HUES64 (cell line): ENCODE measurements at regions not wholly inside any gene's neighbourhood (a gene's known extent, or its start where the extent isn't known, plus 50 kb on each side); places are given as distances from the start of the nearest gene placed in this dataset.

Experiments
- H3K27ac ChIP-seq: 2 replicates; pipeline ENCODE4 v1.7.0; 2013; ENCODE audit warnings: low read depth, low read length, inconsistent platforms
- H3K27me3 ChIP-seq: 2 replicates; pipeline ENCODE4 v1.6.1; 2013; ENCODE audit warnings: mild to moderate bottlenecking, low read length; ENCODE audit not compliant: insufficient read depth
- H3K36me3 ChIP-seq: 2 replicates; pipeline ENCODE4 v1.6.1; 2013; ENCODE audit warnings: mild to moderate bottlenecking, low read length; ENCODE audit not compliant: insufficient read depth
- H3K4me1 ChIP-seq: 2 replicates; pipeline ENCODE4 v1.6.1; 2013; ENCODE audit warnings: mild to moderate bottlenecking, low read length, moderate library complexity; ENCODE audit not compliant: insufficient read depth
- H3K4me3 ChIP-seq: 2 replicates; pipeline ENCODE4 v1.5.1; 2013; ENCODE audit warnings: mild to moderate bottlenecking, low read length, moderate library complexity
- H3K9ac ChIP-seq: 2 replicates; pipeline ENCODE4 v1.6.1; 2013; ENCODE audit warnings: mild to moderate bottlenecking, low read depth, low read length
- H3K9me3 ChIP-seq: 2 replicates; pipeline ENCODE4 v1.6.1; 2013; ENCODE audit warnings: low read depth, low read length; ENCODE audit not compliant: insufficient read depth
- WGBS: fragments of 150-250, 120-280 bp; methylation state at CpG from one replicate; pipeline ENCODE4 v1.1.7; 2013; ENCODE audit warnings: missing lambda C conversion rate; 5-methylcytosine and 5-hydroxymethylcytosine counted together

- no peaks in the 10 kb centered on the region for H3K9me3 ChIP-seq
- H3K4me1 ChIP-seq = peaks cover 10% of the 10 kb centered on the region
- H3K9ac ChIP-seq = no peak overlapping the region
- H3K36me3 ChIP-seq = no peaks in the 10 kb centered on the region
- no peak overlapping the region for H3K4me3 ChIP-seq
- no peak overlapping the region for H3K27ac ChIP-seq
- H3K27me3 ChIP-seq = no peaks in the 10 kb centered on the region
Observed at GRCh38 chr17:72038427-72038826, 82.4 kb upstream of the SOX9 start.

- Histone ChIP-seq H3K27ac (no peak overlapping the region), H3K27me3 (no peaks in the 10 kb centered on the region), H3K9ac (no peak overlapping the region), H3K4me3 (no peak overlapping the region), H3K36me3 (no peaks in the 10 kb centered on the region), H3K9me3 (no peaks in the 10 kb centered on the region), H3K4me1 (peaks cover 1% of the 10 kb centered on the region)
- 100% methylated on average over 1 of the region's 2 CpGs for WGBS
Observed at GRCh38 chr17:72039490-72039889, 81.3 kb upstream of the SOX9 start.

DNA sequence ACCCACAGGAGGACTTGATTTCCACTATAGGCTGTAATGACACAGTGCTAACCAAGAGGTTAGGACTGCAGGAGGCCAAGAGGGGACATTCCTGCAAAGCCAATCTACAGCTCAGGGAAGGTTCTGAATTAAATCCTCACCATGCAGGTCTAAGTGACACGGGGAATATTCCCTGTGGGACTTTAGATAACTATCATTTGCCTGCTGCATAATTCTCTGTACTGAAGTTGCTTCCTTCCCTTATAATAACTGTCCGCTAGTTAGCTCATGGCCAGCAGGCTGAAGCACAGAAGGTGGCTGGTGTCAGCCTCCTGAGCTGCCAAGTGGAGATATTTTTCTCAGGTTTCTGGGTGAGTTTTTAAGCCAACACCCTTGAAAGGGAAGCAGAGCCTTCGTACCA is 74.6 kb upstream of the SOX9 start:
- no peaks in the 10 kb centered on the region for H3K27me3 ChIP-seq
- no peak overlapping the region for H3K9ac ChIP-seq
- WGBS = 91% methylated on average over 3 of the region's 3 CpGs
- H3K9me3 ChIP-seq = no peaks in the 10 kb centered on the region
- no peaks in the 10 kb centered on the region for H3K4me1 ChIP-seq
- no peaks in the 10 kb centered on the region for H3K36me3 ChIP-seq
- no peak overlapping the region for H3K27ac ChIP-seq
- H3K4me3 ChIP-seq = no peak overlapping the region

GRCh38 chr17:72046643-72047612 is 73.9 kb upstream of the SOX9 start:
- Histone ChIP-seq H3K36me3 (no peaks in the 10 kb centered on the region), H3K27me3 (no peaks in the 10 kb centered on the region), H3K9me3 (no peaks in the 10 kb centered on the region), H3K27ac (no peak overlapping the region), H3K9ac (no peak overlapping the region), H3K4me1 (no peaks in the 10 kb centered on the region), H3K4me3 (no peak overlapping the region)
- WGBS = 90% methylated on average over 14 of the region's 14 CpGs

DNA sequence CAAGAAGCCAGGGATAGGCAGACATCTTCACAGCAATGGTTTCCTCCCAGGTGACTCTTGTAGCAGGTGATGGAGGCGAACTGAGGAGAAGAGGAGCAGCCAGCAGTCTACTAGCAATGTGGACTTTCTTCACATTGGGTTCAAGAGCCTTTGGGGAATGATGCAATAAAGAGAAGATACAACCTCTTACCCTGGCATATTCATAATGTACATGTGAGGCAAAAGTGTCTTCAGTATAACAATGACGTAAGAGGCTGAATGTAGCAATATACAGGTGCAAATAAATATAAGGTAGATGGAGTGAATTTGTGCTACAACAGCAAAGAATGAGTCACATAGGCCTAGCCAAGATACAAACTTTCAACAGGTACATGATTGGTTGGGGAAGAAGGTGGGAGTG is 70.9 kb upstream of the SOX9 start:
- Histone ChIP-seq H3K9me3 (no peaks in the 10 kb centered on the region), H3K9ac (no peak overlapping the region), H3K4me3 (no peak overlapping the region), H3K36me3 (no peaks in the 10 kb centered on the region), H3K4me1 (no peaks in the 10 kb centered on the region), H3K27ac (no peak overlapping the region), H3K27me3 (no peaks in the 10 kb centered on the region)
- 94% methylated on average over 2 of the region's 2 CpGs for WGBS

GRCh38 chr17:72053036-72053435 is 67.8 kb upstream of the SOX9 start:
- Histone ChIP-seq H3K27me3 (no peaks in the 10 kb centered on the region), H3K27ac (no peak overlapping the region), H3K9ac (no peak overlapping the region), H3K9me3 (no peaks in the 10 kb centered on the region), H3K4me3 (no peak overlapping the region), H3K4me1 (peaks cover 2% of the 10 kb centered on the region; the same call in 1 of the 2 replicates), H3K36me3 (no peaks in the 10 kb centered on the region)
- WGBS = 80% methylated on average over 10 of the region's 11 CpGs

GRCh38 chr17:72053449-72053848 is 67.4 kb upstream of the SOX9 start:
- peaks cover 2% of the 10 kb centered on the region; the same call in 1 of the 2 replicates for H3K4me1 ChIP-seq
- no peak overlapping the region for H3K9ac ChIP-seq
- H3K27me3 ChIP-seq = no peaks in the 10 kb centered on the region
- no peak overlapping the region for H3K27ac ChIP-seq
- no peaks in the 10 kb centered on the region for H3K36me3 ChIP-seq
- H3K9me3 ChIP-seq = no peaks in the 10 kb centered on the region
- no peak overlapping the region for H3K4me3 ChIP-seq
- 56% methylated on average over 12 of the region's 12 CpGs for WGBS

DNA sequence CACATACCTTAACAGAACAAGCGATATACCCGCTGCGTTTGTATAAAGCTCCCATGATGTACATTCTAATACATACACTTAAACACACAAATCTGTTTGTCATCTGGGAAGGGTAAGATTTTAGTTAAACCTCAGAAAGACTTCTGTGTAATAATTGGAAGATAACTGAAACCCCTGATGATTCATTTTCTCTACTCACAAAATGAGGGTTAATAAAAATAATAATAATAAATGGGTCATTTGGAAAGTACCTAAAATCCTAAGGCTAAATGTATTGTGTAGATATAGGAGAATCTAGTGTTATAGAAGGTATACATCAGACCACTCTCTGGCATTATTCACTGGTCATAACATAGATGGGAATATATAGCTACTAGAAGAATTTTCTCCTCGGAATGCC is 64.7 kb upstream of the SOX9 start:
- Histone ChIP-seq H3K27ac (no peak overlapping the region), H3K9ac (no peak overlapping the region), H3K4me3 (no peak overlapping the region), H3K36me3 (no peaks in the 10 kb centered on the region), H3K27me3 (no peaks in the 10 kb centered on the region), H3K9me3 (no peaks in the 10 kb centered on the region), H3K4me1 (peaks cover 2% of the 10 kb centered on the region; the same call in 1 of the 2 replicates)
- 100% methylated on average over 3 of the region's 4 CpGs for whole genome bisulfite sequencing

- Histone ChIP-seq H3K9me3 (no peaks in the 10 kb centered on the region), H3K27ac (no peak overlapping the region), H3K9ac (no peak overlapping the region), H3K27me3 (no peaks in the 10 kb centered on the region), H3K4me1 (peaks cover 2% of the 10 kb centered on the region; the same call in 1 of the 2 replicates), H3K4me3 (no peak overlapping the region), H3K36me3 (no peaks in the 10 kb centered on the region)
- WGBS = 74% methylated on average over 3 of the region's 3 CpGs
Observed at GRCh38 chr17:72056727-72057290, 64.0 kb upstream of the SOX9 start.

DNA sequence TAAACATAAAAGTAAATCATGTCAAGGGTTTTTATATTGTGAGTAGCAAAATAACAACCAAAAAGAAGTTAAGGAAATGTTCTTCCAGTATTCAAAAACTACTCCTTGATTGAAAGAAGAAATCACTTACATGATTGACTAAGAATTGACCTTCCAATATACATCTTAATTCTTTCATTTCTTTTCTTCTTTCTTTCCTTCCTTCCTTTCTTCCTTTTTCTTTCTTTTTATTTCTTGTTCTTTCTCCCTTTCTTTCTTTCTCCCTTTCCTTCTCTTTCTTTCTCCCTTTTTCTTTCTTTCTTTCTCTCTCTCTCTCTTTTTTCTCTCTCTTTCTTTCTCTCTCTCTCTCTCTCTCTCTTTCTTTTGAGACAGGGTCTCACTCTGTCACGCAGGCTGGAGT is 60.7 kb upstream of the SOX9 start:
- WGBS = 86% methylated on average over 1 of the region's 1 CpG
- Histone ChIP-seq H3K27me3 (no peaks in the 10 kb centered on the region), H3K9ac (no peak overlapping the region), H3K9me3 (no peaks in the 10 kb centered on the region), H3K36me3 (no peaks in the 10 kb centered on the region), H3K4me1 (peaks cover 2% of the 10 kb centered on the region; the same call in 1 of the 2 replicates), H3K4me3 (no peak overlapping the region), H3K27ac (no peak overlapping the region)

GRCh38 chr17:72063262-72063661 is 57.6 kb upstream of the SOX9 start:
- H3K27ac ChIP-seq = no peak overlapping the region
- WGBS = 97% methylated on average over 3 of the region's 3 CpGs
- no peak overlapping the region for H3K4me3 ChIP-seq
- no peaks in the 10 kb centered on the region for H3K27me3 ChIP-seq
- H3K9ac ChIP-seq = no peak overlapping the region
- H3K9me3 ChIP-seq = no peaks in the 10 kb centered on the region
- H3K4me1 ChIP-seq = no peaks in the 10 kb centered on the region
- no peaks in the 10 kb centered on the region for H3K36me3 ChIP-seq
